ENCODE measurements at regions not wholly inside any gene's neighbourhood (a gene's known extent, or its start where the extent isn't known, plus 50 kb on each side); places are given as distances from the start of the nearest gene placed in this dataset.

- H3K36me3 ChIP-seq (ENCODE audit: control insufficient read depth in 3 of 3, insufficient read depth in 3 of 3, low read length in 3 of 3): no peaks in the 10 kb centered on the region
- H3K4me1 ChIP-seq (ENCODE audit: control insufficient read depth in 3 of 3, insufficient read depth in 3 of 3, low read length in 3 of 3): peaks cover 0 to 9% (median 9%) of the 10 kb centered on the region in 3 donors
- peaks cover 0 to 7% (median 0%) of the 10 kb centered on the region in 3 donors for H3K27me3 ChIP-seq (ENCODE audit: control insufficient read depth in 3 of 3, insufficient read depth in 3 of 3, low read length in 3 of 3)
- H3K9ac ChIP-seq (ENCODE audit: low read depth in 1 of 3, low read length in 3 of 3): no peak overlapping the region
- no peak overlapping the region for H3K4me3 ChIP-seq (ENCODE audit: low read length in 3 of 3)
- no peak overlapping the region for H3K27ac ChIP-seq (ENCODE audit: low read depth, low read length)
- no peaks in the 10 kb centered on the region for H3K9me3 ChIP-seq (ENCODE audit: control insufficient read depth in 3 of 3, low read length in 3 of 3)
These were observed 68.9 kb upstream of the AFDN start for GRCh38 chr6:167757821-167758220.

DNA sequence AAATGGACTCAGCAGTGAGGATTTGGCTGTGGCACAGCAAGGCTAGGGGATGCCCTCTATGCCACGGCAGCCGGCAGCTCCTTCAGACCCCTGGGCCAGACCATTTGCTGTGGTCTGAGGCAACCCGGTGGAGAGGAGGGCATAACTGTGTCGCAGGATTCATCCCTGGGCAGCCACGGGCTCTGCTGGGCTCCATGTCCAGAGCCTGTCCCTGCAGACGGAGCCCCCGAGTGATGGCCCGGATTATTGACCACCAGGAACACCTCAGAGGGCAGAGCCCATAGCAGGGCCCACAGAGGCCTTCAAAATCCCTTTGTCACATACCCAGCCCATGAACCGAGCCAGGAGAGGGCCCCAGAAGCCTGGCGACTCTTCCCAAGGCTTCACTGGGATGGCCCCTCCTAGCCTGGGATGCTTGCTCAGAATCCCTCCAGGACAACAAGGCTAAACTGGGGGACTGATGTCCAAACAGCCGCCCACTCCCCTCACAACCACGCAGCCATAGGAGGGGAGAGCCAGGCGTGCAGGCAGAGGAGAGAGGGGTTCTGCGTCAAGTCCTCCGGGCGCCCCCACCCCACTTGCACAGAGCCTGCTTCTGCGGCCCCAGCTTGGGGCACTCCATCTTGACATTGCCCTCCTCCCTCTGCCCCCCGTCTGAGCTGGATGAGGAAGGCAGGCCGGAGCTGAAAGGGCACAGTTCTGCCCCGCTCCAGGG is 68.2 kb upstream of the AFDN start:
- H3K27me3 ChIP-seq (ENCODE audit: control insufficient read depth in 3 of 3, insufficient read depth in 3 of 3, low read length in 3 of 3): peaks cover 0 to 7% (median 0%) of the 10 kb centered on the region in 3 donors
- H3K4me3 ChIP-seq (ENCODE audit: low read length in 3 of 3): no peak overlapping the region
- no peaks in the 10 kb centered on the region for H3K9me3 ChIP-seq (ENCODE audit: control insufficient read depth in 3 of 3, low read length in 3 of 3)
- no peak overlapping the region for H3K9ac ChIP-seq (ENCODE audit: low read depth in 1 of 3, low read length in 3 of 3)
- no peak overlapping the region for H3K27ac ChIP-seq (ENCODE audit: low read depth, low read length)
- peaks cover 0 to 9% (median 9%) of the 10 kb centered on the region in 3 donors for H3K4me1 ChIP-seq (ENCODE audit: control insufficient read depth in 3 of 3, insufficient read depth in 3 of 3, low read length in 3 of 3)
- no peaks in the 10 kb centered on the region for H3K36me3 ChIP-seq (ENCODE audit: control insufficient read depth in 3 of 3, insufficient read depth in 3 of 3, low read length in 3 of 3)

- peaks cover 0 to 7% (median 0%) of the 10 kb centered on the region in 3 donors for H3K27me3 ChIP-seq (ENCODE audit: control insufficient read depth in 3 of 3, insufficient read depth in 3 of 3, low read length in 3 of 3)
These were observed 67.5 kb upstream of the AFDN start for GRCh38 chr6:167759206-167759605.

GRCh38 chr6:167759912-167760311 is 66.8 kb upstream of the AFDN start:
- Histone ChIP-seq H3K27ac (ENCODE audit: low read depth, low read length) (no peak overlapping the region), H3K9ac (ENCODE audit: low read depth in 1 of 3, low read length in 3 of 3) (no peak overlapping the region), H3K9me3 (ENCODE audit: control insufficient read depth in 3 of 3, low read length in 3 of 3) (no peaks in the 10 kb centered on the region), H3K4me3 (ENCODE audit: low read length in 3 of 3) (no peak overlapping the region), H3K27me3 (ENCODE audit: control insufficient read depth in 3 of 3, insufficient read depth in 3 of 3, low read length in 3 of 3) (peaks cover 0 to 7% (median 0%) of the 10 kb centered on the region in 3 donors), H3K4me1 (ENCODE audit: control insufficient read depth in 3 of 3, insufficient read depth in 3 of 3, low read length in 3 of 3) (peaks cover 0 to 9% (median 9%) of the 10 kb centered on the region in 3 donors), H3K36me3 (ENCODE audit: control insufficient read depth in 3 of 3, insufficient read depth in 3 of 3, low read length in 3 of 3) (no peaks in the 10 kb centered on the region)

More at GRCh38 chr6:167759206-167759605, 67.5 kb upstream of the AFDN start:
- Histone ChIP-seq H3K9ac (ENCODE audit: low read depth in 1 of 3, low read length in 3 of 3) (no peak overlapping the region), H3K4me1 (ENCODE audit: control insufficient read depth in 3 of 3, insufficient read depth in 3 of 3, low read length in 3 of 3) (peaks cover 0 to 9% (median 9%) of the 10 kb centered on the region in 3 donors), H3K36me3 (ENCODE audit: control insufficient read depth in 3 of 3, insufficient read depth in 3 of 3, low read length in 3 of 3) (no peaks in the 10 kb centered on the region), H3K4me3 (ENCODE audit: low read length in 3 of 3) (no peak overlapping the region), H3K9me3 (ENCODE audit: control insufficient read depth in 3 of 3, low read length in 3 of 3) (no peaks in the 10 kb centered on the region), H3K27ac (ENCODE audit: low read depth, low read length) (no peak overlapping the region)

DNA sequence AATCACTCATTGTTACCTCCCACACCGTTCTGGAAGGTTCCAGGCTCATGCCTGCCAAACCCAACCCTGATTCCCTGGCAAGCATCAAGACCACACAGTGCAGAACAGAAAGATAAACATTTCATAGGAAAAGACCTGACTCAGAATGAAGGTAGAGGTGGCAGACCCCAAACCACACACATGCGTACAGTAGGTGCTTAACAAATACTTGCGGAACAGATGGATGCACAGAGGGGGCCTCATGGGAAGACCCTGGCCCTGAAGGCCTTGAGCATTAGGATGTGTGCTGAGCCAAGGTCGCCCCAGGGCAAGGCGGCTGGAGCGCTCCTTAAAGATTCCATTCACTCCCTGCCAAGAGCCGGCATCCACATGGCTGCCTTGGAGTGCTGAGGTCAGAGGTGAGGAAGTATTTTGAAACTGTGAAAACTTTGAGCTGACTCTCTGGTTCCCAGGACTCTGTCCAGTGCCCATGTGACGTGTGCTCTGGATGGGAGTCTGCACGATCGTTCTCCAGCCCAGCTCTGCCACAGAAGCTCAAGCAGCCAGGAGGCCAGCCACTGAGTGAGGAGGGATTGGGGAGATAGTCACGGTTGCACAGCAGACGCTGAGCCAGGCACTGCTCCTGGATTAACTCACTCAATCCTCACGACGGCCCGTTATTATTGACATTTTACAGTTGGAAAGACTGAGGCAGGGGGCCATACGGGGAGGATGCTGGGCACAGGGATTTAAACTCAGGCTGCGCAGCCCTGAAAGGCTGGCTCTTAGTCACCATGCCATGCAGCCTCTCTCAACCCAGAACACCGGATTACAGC is 65.5 kb upstream of the AFDN start:
- H3K4me3 ChIP-seq (ENCODE audit: low read length in 3 of 3): peak overlapping the region in 1 of 3 donors; percentile 29
- peaks cover 0 to 9% (median 9%) of the 10 kb centered on the region in 3 donors for H3K4me1 ChIP-seq (ENCODE audit: control insufficient read depth in 3 of 3, insufficient read depth in 3 of 3, low read length in 3 of 3)
- no peaks in the 10 kb centered on the region for H3K9me3 ChIP-seq (ENCODE audit: control insufficient read depth in 3 of 3, low read length in 3 of 3)
- H3K27ac ChIP-seq (ENCODE audit: low read depth, low read length): no peak overlapping the region
- H3K36me3 ChIP-seq (ENCODE audit: control insufficient read depth in 3 of 3, insufficient read depth in 3 of 3, low read length in 3 of 3): no peaks in the 10 kb centered on the region
- H3K27me3 ChIP-seq (ENCODE audit: control insufficient read depth in 3 of 3, insufficient read depth in 3 of 3, low read length in 3 of 3): peaks cover 0 to 10% (median 0%) of the 10 kb centered on the region in 3 donors
- no peak overlapping the region for H3K9ac ChIP-seq (ENCODE audit: low read depth in 1 of 3, low read length in 3 of 3)

GRCh38 chr6:167761794-167762258 is 64.9 kb upstream of the AFDN start:
- Histone ChIP-seq H3K9me3 (ENCODE audit: control insufficient read depth in 3 of 3, low read length in 3 of 3) (no peaks in the 10 kb centered on the region), H3K27me3 (ENCODE audit: control insufficient read depth in 3 of 3, insufficient read depth in 3 of 3, low read length in 3 of 3) (peaks cover 0 to 13% (median 4%) of the 10 kb centered on the region in 3 donors), H3K36me3 (ENCODE audit: control insufficient read depth in 3 of 3, insufficient read depth in 3 of 3, low read length in 3 of 3) (no peaks in the 10 kb centered on the region), H3K4me3 (ENCODE audit: low read length in 3 of 3) (no peak overlapping the region), H3K9ac (ENCODE audit: low read depth in 1 of 3, low read length in 3 of 3) (no peak overlapping the region), H3K4me1 (ENCODE audit: control insufficient read depth in 3 of 3, insufficient read depth in 3 of 3, low read length in 3 of 3) (peaks cover 0 to 9% (median 9%) of the 10 kb centered on the region in 3 donors), H3K27ac (ENCODE audit: low read depth, low read length) (no peak overlapping the region)

GRCh38 chr6:167762259-167762962 is 64.3 kb upstream of the AFDN start:
- Histone ChIP-seq H3K27me3 (ENCODE audit: control insufficient read depth in 3 of 3, insufficient read depth in 3 of 3, low read length in 3 of 3) (peaks cover 5 to 17% (median 9%) of the 10 kb centered on the region in 3 donors), H3K9me3 (ENCODE audit: control insufficient read depth in 3 of 3, low read length in 3 of 3) (no peaks in the 10 kb centered on the region), H3K36me3 (ENCODE audit: control insufficient read depth in 3 of 3, insufficient read depth in 3 of 3, low read length in 3 of 3) (no peaks in the 10 kb centered on the region), H3K4me3 (ENCODE audit: low read length in 3 of 3) (no peak overlapping the region), H3K27ac (ENCODE audit: low read depth, low read length) (no peak overlapping the region), H3K4me1 (ENCODE audit: control insufficient read depth in 3 of 3, insufficient read depth in 3 of 3, low read length in 3 of 3) (peaks cover 0 to 12% (median 9%) of the 10 kb centered on the region in 3 donors), H3K9ac (ENCODE audit: low read depth in 1 of 3, low read length in 3 of 3) (no peak overlapping the region)

- Histone ChIP-seq H3K4me3 (ENCODE audit: low read length in 3 of 3) (no peak overlapping the region), H3K9ac (ENCODE audit: low read depth in 1 of 3, low read length in 3 of 3) (no peak overlapping the region)
These were observed 63.4 kb upstream of the AFDN start for GRCh38 chr6:167763056-167763944.

DNA sequence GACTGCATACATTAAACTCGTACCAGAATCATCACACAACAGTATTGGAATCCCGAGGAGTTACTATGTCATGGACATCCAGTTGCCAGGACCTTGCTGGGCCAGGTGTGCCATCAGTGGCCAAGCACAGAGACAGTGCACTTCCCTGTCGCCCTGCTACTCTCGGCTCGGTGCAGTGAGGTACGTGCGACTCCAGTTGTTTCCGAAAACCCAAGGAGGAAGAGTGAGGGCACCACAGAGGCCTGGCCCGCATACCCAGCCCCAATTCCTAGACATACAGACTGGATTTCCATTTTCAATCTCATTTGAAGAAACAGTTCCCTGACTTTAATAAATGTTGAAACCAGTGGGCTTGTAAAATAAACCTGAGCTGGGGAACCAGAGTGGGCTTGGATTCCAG is 62.5 kb upstream of the AFDN start:
- no peak overlapping the region for H3K9ac ChIP-seq (ENCODE audit: low read depth in 1 of 3, low read length in 3 of 3)
- no peaks in the 10 kb centered on the region for H3K36me3 ChIP-seq (ENCODE audit: control insufficient read depth in 3 of 3, insufficient read depth in 3 of 3, low read length in 3 of 3)
- peaks cover 5 to 18% (median 12%) of the 10 kb centered on the region in 3 donors for H3K27me3 ChIP-seq (ENCODE audit: control insufficient read depth in 3 of 3, insufficient read depth in 3 of 3, low read length in 3 of 3)
- H3K4me3 ChIP-seq (ENCODE audit: low read length in 3 of 3): no peak overlapping the region
- no peaks in the 10 kb centered on the region for H3K9me3 ChIP-seq (ENCODE audit: control insufficient read depth in 3 of 3, low read length in 3 of 3)
- H3K27ac ChIP-seq (ENCODE audit: low read depth, low read length): no peak overlapping the region
- H3K4me1 ChIP-seq (ENCODE audit: control insufficient read depth in 3 of 3, insufficient read depth in 3 of 3, low read length in 3 of 3): peaks cover 0 to 12% (median 9%) of the 10 kb centered on the region in 3 donors

More at GRCh38 chr6:167763056-167763944, 63.4 kb upstream of the AFDN start:
- Histone ChIP-seq H3K27me3 (ENCODE audit: control insufficient read depth in 3 of 3, insufficient read depth in 3 of 3, low read length in 3 of 3) (peaks cover 5 to 18% (median 12%) of the 10 kb centered on the region in 3 donors), H3K27ac (ENCODE audit: low read depth, low read length) (no peak overlapping the region), H3K9me3 (ENCODE audit: control insufficient read depth in 3 of 3, low read length in 3 of 3) (no peaks in the 10 kb centered on the region), H3K4me1 (ENCODE audit: control insufficient read depth in 3 of 3, insufficient read depth in 3 of 3, low read length in 3 of 3) (peaks cover 0 to 12% (median 9%) of the 10 kb centered on the region in 3 donors), H3K36me3 (ENCODE audit: control insufficient read depth in 3 of 3, insufficient read depth in 3 of 3, low read length in 3 of 3) (no peaks in the 10 kb centered on the region)

Data from skeletal muscle tissue (tissue), 3 donors.